ENCODE measurements at regions not wholly inside any gene's neighbourhood (a gene's known extent, or its start where the extent isn't known, plus 50 kb on each side); places are given as distances from the start of the nearest gene placed in this dataset.

- H3K4me3 ChIP-seq = no peak overlapping the region
- H3K9ac ChIP-seq (ENCODE audit: insufficient read depth in 1 of 2, low read length in 2 of 2) = no peak overlapping the region
- no peak overlapping the region for H3K27ac ChIP-seq (ENCODE audit: low read depth in 1 of 2, low read length in 1 of 2)
- peaks cover 0 to 3% (median under 1%) of the 10 kb centered on the region in 4 donors for H3K9me3 ChIP-seq (ENCODE audit: control insufficient read depth in 4 of 4, insufficient read depth in 3 of 4, low read length in 3 of 4)
- no peak for DNase-seq
- no peak for ATAC-seq (ENCODE audit: insufficient read depth, low FRiP score)
- no peak for TF ChIP-seq CTCF (IDR thresholded peaks at IDR 0.05; ENCODE audit: control extremely low read depth, extremely low read depth)
- H3K4me1 ChIP-seq (ENCODE audit: control insufficient read depth in 5 of 5, insufficient read depth in 5 of 5, low read length in 5 of 5) = no peaks in the 10 kb centered on the region
- no peaks in the 10 kb centered on the region for H3K27me3 ChIP-seq (ENCODE audit: control insufficient read depth in 3 of 3, insufficient read depth in 3 of 3, low read length in 2 of 3)
- H3K36me3 ChIP-seq (ENCODE audit: control insufficient read depth in 4 of 4, insufficient read depth in 4 of 4, low read length in 4 of 4) = no peaks in the 10 kb centered on the region
- WGBS, 2 donors = 80 to 83% methylated on average over 5 of the region's 5 CpGs
Observed at GRCh38 chr7:41038211-41038610, 664.7 kb downstream of the INHBA start.

- H3K9ac ChIP-seq (ENCODE audit: insufficient read depth in 1 of 2, low read length in 2 of 2) = no peak overlapping the region
- no peak for ATAC-seq (ENCODE audit: insufficient read depth, low FRiP score)
- WGBS, 2 donors = 88 to 92% methylated on average over 5 of the region's 5 CpGs
- H3K27me3 ChIP-seq (ENCODE audit: control insufficient read depth in 3 of 3, insufficient read depth in 3 of 3, low read length in 2 of 3) = no peaks in the 10 kb centered on the region
- H3K4me3 ChIP-seq = no peak overlapping the region
- no peak for TF ChIP-seq CTCF (IDR thresholded peaks at IDR 0.05; ENCODE audit: control extremely low read depth, extremely low read depth)
- no peaks in the 10 kb centered on the region for H3K4me1 ChIP-seq (ENCODE audit: control insufficient read depth in 5 of 5, insufficient read depth in 5 of 5, low read length in 5 of 5)
- DNase-seq = no peak
- H3K27ac ChIP-seq (ENCODE audit: low read depth in 1 of 2, low read length in 1 of 2) = no peak overlapping the region
- no peaks in the 10 kb centered on the region for H3K36me3 ChIP-seq (ENCODE audit: control insufficient read depth in 4 of 4, insufficient read depth in 4 of 4, low read length in 4 of 4)
- H3K9me3 ChIP-seq (ENCODE audit: control insufficient read depth in 4 of 4, insufficient read depth in 3 of 4, low read length in 3 of 4) = peaks cover 0 to 2% (median under 1%) of the 10 kb centered on the region in 4 donors
Observed at GRCh38 chr7:41037691-41038090, 665.2 kb downstream of the INHBA start.

GRCh38 chr7:41035794-41036193 is 667.1 kb downstream of the INHBA start:
- no peak for TF ChIP-seq CTCF (IDR thresholded peaks at IDR 0.05; ENCODE audit: control extremely low read depth, extremely low read depth)

GRCh38 chr7:41033500-41033899 is 669.4 kb downstream of the INHBA start:
- no peak overlapping the region for H3K27ac ChIP-seq (ENCODE audit: low read depth in 1 of 2, low read length in 1 of 2)
- no peak for ATAC-seq (ENCODE audit: insufficient read depth, low FRiP score)
- 77 to 85% methylated on average over 1 of the region's 1 CpG for WGBS, 2 donors
- H3K4me3 ChIP-seq = no peak overlapping the region
- H3K27me3 ChIP-seq (ENCODE audit: control insufficient read depth in 3 of 3, insufficient read depth in 3 of 3, low read length in 2 of 3) = no peaks in the 10 kb centered on the region
- TF ChIP-seq CTCF (IDR thresholded peaks at IDR 0.05; ENCODE audit: control extremely low read depth, extremely low read depth) = no peak
- no peaks in the 10 kb centered on the region for H3K4me1 ChIP-seq (ENCODE audit: control insufficient read depth in 5 of 5, insufficient read depth in 5 of 5, low read length in 5 of 5)
- no peak overlapping the region for H3K9ac ChIP-seq (ENCODE audit: insufficient read depth in 1 of 2, low read length in 2 of 2)
- no peak for DNase-seq
- no peaks in the 10 kb centered on the region for H3K36me3 ChIP-seq (ENCODE audit: control insufficient read depth in 4 of 4, insufficient read depth in 4 of 4, low read length in 4 of 4)
- H3K9me3 ChIP-seq (ENCODE audit: control insufficient read depth in 4 of 4, insufficient read depth in 3 of 4, low read length in 3 of 4) = peaks cover 0 to 2% (median 0%) of the 10 kb centered on the region in 4 donors

More at GRCh38 chr7:41035794-41036193, 667.1 kb downstream of the INHBA start:
- Histone ChIP-seq H3K27me3 (ENCODE audit: control insufficient read depth in 3 of 3, insufficient read depth in 3 of 3, low read length in 2 of 3) (no peaks in the 10 kb centered on the region), H3K27ac (ENCODE audit: low read depth in 1 of 2, low read length in 1 of 2) (no peak overlapping the region), H3K9me3 (ENCODE audit: control insufficient read depth in 4 of 4, insufficient read depth in 3 of 4, low read length in 3 of 4) (peaks cover 0 to 2% (median 0%) of the 10 kb centered on the region in 4 donors), H3K4me1 (ENCODE audit: control insufficient read depth in 5 of 5, insufficient read depth in 5 of 5, low read length in 5 of 5) (no peaks in the 10 kb centered on the region), H3K4me3 (no peak overlapping the region), H3K36me3 (ENCODE audit: control insufficient read depth in 4 of 4, insufficient read depth in 4 of 4, low read length in 4 of 4) (no peaks in the 10 kb centered on the region), H3K9ac (ENCODE audit: insufficient read depth in 1 of 2, low read length in 2 of 2) (no peak overlapping the region)
- ATAC-seq (ENCODE audit: insufficient read depth, low FRiP score) (no peak), DNase-seq (no peak)
- 11 to 49% methylated on average over 4 of the region's 4 CpGs for WGBS, 2 donors
